GM21360 (cell line): ENCODE measurements at regions not wholly inside any gene's neighbourhood (a gene's known extent, or its start where the extent isn't known, plus 50 kb on each side); places are given as distances from the start of the nearest gene placed in this dataset.

Experiments
- ATAC-seq: cut with Tn5 transposase; IDR thresholded peaks from one replicate; pipeline ENCODE4 v1.9.1; 2021; ENCODE audit warnings: mild to moderate bottlenecking, moderate library complexity; ENCODE audit not compliant: unreplicated experiment

DNA sequence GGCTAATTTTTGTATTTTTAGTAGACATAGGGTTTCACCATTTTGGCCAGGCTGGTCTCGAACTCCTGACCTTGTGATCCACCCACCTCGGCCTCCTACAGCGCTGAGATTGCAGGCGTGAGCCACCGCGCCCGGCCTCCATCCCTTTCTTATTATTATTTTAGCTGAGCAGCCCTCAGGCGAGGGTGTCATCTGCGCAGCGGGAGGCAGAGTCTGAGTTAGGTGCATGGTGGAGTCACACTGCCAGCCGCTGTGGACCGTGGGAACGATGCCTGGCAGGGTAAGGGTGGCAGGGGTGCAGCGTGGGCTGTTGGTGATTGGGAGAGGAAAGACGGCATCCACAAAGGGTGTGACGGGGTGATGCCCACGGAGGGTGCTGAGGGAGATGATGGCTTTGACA lies 491.8 kb upstream of the FAT1 start:
- ATAC-seq, result no peak

- no peak for ATAC-seq
Measured at GRCh38 chr4:187218705-187219245, 495.1 kb upstream of the FAT1 start.

- ATAC-seq, result no peak
Measured at GRCh38 chr4:187224560-187224959, 500.9 kb upstream of the FAT1 start.

DNA sequence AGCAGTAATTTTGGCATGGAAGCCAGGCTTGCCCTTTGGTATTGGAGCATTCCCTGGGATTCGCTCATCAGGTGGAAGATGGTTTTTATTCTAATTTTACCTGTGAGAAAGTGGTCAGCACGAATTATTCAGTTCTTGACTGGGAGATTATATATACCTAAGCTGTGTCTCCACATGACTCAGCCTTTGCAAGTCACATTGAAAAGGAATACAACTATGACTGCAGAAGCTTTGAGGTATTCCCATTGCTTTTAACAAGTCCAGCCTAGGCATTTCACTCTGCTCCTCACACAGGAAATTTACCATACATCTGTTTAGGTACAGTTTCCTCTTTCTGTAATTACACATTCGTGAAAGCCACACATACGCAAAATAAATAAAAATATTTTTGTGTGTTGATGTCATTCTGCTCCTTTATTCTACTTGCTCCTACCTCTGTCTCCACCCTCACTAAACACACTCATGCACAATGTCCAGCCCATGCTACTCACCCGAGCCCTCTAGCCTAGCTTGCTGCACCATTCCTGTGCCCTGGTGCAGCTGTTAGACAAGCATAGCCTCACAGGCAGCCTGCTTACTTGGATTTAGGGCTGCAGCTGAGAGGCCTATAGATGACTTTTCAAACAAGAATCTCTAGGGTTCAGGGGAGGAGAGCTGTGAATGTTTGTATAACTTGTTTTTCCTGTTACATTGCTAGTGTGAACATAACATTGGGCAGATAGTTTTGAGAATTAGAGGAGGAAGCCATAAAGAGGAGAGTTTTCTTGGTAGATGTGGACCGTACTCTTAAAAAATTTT lies 504.4 kb upstream of the FAT1 start:
- no peak for ATAC-seq

- ATAC-seq, result no peak
Measured at GRCh38 chr4:187232196-187232595, 508.5 kb upstream of the FAT1 start.

GRCh38 chr4:187232796-187233195 lies 509.1 kb upstream of the FAT1 start:
- ATAC-seq, result no peak

DNA sequence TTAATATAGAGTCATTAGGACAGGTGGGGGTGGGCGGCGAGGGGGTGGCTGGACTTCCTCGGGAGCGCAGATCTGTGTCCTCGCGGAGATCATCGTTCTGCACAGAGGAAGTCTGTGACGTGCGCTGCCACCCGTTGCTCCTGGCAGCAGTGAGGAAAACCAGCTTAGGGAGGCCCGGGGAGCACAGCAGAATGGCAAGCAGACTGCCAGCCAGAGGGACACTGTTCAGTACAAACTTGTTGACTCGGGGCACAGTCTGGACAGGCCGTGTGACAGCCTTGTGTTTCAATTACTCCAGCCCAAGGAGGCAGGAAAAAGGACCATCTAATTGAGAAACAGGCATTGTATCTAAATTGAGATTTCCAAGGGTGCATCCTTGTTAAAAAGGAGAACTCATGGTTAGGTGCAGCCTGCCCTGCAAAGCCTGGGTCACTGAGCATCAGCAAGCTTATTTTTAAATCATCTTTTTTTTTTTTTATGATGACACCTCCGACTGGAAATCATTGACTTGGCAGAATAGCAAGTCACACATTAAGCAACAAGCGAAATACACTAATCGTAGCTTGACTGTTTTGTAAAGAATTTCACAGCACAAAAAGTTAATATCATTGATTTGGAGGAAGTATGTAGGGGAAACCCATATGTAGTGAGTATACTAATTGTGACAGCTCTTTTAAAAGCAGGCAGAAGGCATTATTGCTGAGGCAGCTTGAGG lies 512.0 kb upstream of the FAT1 start:
- no peak for ATAC-seq

DNA sequence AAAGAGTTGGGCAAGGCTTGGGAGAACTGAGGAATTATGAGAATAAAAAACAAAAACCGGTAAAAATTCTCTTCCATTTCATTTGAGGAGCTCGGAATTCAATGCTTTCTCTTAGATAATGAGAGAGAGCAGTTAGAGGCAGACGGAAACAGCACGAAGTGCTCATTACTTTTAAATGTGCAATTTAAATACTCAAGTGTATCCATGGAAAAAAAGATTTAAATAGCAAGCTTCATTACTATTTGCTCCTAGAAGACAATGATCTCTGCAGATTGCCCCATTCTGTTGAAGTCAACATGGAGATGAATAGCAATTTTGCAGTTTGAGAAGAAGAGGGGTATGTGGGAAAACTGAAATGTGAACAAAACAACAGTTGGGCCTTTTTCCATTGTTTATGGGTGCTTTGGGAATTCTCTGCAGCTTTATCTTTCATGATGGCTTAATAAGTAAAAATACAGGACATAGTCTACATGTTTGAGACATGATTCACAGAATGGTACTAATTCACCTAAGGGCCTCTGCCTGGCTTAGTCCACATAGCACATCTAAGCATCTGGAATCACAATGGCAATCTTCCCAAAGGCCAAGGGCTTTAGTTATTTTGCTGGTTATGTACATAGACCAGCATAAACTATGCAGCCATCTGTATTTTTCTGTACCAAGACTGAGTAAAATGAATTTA lies 512.7 kb upstream of the FAT1 start:
- no peak for ATAC-seq

DNA sequence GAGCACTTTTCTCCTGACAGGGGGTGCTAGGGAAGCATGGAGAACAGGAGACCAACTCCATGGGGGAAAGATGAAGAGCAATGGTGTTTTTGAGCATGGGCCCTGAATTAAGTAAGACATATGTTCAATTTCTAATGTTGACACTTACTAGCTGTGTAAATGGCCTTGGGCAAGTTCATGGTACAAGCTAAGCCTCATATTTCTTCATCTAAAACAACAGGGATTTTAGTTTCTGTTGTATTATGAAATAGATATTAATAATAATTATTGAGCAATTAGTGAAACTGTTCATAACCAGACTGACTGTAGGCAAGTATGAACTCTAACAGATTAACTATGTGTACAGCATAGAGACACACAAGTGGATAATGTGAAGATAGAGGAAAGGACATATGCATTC lies 515.0 kb upstream of the FAT1 start:
- ATAC-seq, result no peak

DNA sequence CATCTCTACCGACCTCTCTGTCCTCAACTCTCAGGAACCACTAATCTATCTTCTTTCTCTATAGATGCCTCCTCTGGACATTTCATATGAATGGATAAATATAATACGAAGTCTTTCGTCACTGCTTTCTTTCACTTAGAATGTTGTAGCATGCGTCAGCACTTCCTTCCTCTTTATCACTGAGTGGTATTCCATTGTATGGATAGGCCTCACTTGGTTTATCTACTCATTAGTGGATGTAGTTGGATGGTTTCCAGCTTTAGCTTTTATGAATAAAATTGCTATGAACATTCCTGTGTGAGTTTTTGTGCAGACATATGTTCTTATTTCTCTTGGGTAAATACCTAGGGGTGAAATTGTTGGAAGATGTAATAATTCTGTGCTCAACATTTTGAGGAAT lies 528.2 kb upstream of the FAT1 start:
- ATAC-seq, result no peak

DNA sequence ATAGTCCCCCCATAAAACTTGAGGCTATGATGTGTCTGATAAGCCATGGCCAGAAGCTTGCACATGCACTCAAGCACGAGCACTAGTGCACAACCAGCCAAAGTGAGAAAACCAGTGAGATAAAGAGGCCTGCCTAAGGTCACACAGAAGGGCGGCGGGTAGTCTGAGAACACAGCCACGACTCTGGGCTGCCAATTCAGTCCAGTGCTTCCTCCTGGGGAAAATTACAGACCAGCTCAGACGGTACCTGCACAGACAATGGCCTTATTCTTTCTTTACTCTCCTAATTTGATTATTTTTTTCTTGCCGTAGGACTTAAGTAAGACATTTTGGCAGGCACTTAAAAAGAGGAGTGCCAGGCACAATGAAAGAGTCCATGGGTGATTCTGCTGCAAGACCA lies 533.2 kb upstream of the FAT1 start:
- no peak for ATAC-seq

GRCh38 chr4:187258651-187259401 lies 535.2 kb upstream of the FAT1 start:
- ATAC-seq, result no peak

DNA sequence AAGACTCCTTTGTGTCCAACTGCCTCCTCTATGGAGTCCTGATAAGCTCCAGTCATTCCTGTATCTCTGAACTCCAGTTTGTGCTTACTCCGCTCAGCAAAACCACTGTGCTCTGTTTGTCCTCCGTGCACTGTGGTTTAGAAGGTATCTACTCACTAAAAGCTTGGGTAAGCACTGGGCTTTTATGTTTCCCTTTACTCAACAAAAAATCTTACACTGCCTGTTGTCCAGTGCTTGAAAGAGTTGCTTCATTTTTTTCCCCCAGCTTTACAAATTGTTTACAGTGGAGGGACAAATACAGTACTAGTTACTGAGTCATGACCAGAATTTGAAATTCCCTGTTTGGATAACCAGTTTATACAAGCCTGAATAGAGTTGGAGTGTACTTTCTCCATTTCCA lies 545.3 kb upstream of the FAT1 start:
- ATAC-seq, result no peak

DNA sequence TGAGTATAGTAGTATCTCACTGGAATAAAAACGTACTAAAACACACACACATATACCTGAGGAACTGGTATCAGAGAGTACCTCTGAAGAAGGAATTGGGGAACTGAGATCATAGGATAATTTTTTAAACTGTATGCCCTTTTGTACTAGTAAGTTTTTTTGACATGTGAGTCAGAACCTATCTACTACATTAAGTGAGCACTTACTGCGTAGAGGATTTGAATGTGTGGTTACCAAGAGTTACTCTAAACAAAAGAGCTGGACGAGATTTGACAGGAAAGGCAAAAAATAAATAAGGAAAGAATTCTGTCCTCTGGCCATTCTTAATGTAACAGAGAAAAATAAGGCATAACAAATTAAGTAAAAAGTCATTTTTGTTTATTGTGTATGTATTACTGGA lies 546.5 kb upstream of the FAT1 start:
- ATAC-seq, result no peak

GRCh38 chr4:187271848-187272247 lies 548.2 kb upstream of the FAT1 start:
- ATAC-seq, result no peak

DNA sequence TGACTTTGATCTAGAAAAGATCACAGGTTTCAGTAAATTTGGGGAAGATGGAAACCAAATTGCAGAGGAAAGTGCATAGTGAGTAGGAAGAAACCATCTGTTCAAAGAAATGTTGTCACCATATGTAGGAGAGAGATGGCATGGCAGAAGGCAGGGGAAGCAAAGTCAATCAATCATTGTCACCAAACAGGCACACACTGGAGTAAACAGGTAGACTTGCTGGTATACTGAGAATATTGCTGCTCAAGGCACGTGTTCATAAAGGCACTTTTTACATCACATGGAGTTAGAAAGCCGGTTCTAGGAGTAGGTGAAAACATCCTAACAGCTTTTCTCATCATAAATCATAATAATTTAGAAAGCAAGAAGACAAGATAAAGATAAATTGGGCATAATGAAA lies 550.5 kb upstream of the FAT1 start:
- ATAC-seq, result no peak

DNA sequence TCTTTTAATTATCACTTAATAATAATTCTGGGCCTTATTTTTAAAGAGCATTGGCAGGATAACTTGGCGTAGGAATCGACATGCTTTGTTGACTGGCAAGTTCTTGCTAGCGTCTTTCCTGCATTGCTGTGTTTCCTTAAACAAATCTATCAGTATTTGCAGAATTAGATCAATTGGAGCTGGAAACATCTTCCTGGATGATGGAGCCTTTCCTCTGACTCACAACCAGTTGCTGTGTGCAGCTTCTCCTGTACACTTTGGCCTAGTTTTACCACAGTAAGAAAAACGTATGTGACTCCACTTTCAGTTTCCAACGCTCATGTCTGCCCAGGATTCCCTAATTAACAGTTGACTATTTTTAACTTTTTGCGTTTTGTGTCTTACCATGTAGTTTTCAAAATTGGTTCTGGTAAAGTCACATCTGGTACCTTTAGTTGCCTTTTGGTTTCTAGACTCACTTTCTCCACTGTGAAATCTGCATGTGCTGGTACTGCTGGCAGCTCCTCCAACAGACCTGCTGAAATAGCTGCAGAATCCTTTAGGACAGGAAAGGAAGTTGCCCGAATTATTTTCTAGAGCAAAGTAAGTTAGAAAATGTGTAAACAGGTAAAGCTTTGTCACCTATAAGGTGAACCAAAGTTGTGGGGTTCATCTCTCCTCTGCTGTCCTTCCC lies 553.2 kb upstream of the FAT1 start:
- ATAC-seq, result no peak

DNA sequence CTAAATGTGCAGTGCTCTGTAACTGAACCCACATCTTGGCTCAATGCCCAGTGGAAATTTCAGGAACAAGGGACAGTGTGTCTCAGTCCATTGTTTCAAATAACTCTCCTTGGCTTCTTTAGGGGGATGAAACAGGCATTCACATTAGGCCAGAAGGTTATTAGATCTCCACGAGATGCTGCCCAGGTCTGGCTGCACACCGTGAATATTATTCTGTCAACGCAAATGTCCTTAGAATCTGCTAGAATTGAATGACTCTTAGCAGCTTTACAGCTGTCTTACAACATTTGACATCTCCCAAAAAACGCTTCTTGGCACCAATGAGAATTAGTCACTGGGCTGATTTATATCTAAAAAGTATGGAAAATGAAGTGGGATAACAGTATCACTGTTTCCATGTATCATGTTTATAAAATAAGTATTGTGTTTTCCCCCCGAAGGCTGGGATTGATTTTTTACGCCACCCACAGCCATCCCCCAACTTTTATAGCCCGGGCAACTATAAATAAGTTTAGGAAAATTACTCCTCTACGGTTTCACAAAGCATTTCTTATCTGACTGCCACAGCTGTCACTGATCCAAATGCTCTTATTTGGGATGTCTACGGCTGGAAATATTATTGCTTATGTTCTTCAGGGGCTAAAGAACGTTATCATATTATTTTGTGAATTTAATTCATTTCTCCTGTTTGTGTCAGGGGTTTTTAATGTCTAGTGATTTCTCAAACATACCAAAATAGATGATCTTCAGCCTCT lies 559.7 kb upstream of the FAT1 start:
- ATAC-seq, result no peak

GRCh38 chr4:187286525-187286924 lies 562.9 kb upstream of the FAT1 start:
- no peak for ATAC-seq

- ATAC-seq, result no peak
Measured at GRCh38 chr4:187289371-187289770, 565.7 kb upstream of the FAT1 start.
